Hematopoietic multipotent progenitor cell (in vitro differentiated cells): ENCODE measurements at regions not wholly inside any gene's neighbourhood (a gene's known extent, or its start where the extent isn't known, plus 50 kb on each side); places are given as distances from the start of the nearest gene placed in this dataset.

Experiments used
- DNase-seq, 3 donors: peaks; one replicate each; pipeline ENCODE4 v3.0.0-alpha.2; 2011 to 2015; ENCODE audit warnings: low read depth in 2 of 3, low spot score in 2 of 3

DNA sequence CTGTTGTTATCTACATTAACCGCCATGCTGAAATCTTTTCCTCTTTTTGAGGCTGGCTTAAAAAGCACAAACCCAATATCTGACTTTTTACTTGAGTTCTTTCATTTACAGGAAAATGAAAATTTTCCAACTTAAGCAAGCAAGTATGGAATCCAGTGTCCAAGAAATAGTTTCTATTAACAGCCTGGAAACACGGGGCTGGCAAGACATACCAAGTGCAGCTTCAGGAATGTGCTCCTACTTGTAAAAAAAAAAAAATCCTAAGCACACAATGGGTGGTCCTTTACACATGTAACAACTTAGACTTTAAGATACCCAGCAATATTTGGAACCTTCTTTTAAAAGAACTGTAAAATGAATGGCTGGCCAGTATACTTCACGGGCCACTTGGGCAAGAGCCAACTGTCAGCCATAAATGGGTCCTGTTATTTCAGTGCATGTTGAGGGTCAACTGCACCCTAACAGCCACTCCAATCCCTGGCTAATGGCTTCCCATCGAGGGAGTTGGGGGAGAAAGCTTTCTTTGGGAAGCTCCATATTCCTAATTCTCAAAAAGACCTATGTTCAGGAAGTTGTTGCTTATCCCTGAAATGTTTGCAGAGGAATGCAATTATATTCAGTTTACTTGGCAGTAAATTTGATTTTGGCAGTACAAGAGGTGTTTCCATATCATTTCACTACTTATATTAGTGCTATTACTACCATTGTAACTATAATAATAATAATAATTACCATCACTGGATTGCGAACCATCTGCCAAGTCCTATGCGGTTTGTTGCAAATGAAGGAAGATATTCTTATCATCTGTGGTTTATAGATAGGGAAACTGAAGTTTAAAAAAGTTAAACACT is 236.4 kb upstream of the TMEM72 start:
- no peak for DNase-seq

DNA sequence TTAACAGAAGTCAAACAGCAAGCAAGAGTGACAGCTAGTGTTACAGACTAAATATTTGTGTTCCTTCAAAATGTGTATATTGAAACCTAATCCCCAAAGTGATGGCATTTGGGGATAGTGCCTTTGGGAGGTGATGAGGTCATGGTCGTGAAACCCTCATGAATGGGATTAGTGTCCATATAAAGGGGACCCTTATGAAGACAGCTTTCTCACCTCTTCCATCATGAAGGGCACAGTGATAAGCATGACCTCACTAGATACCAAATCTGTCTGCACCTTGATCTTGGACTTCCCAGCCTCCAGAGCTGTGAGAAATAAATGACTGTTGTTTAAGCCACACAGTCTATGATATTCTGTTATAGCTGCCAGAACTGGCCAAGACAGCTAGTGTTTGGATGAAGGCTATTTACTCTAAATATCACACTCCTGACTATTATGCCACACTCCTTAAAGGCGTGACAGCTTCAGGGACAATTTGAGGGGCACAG is 235.7 kb upstream of the TMEM72 start:
- no peak for DNase-seq

DNA sequence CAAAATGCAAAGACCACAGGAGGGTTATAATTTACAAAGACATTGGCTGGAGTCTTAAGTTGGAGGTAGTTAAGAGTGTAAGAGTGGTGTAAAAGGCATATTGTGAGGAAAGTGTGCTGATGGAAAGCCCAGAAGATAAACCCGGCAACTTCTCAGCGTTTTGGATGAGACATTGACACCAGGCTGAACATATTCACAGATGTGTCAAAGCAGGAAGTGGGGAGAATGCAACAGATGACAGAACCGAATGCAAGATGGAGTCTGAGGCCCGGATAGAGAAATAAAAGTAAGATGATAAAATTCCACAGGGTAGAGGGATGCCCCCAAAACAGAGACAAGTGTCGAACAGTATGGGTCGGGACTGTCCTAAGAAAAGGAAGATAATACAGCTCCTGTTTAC is 230.4 kb upstream of the TMEM72 start:
- no peak for DNase-seq

DNA sequence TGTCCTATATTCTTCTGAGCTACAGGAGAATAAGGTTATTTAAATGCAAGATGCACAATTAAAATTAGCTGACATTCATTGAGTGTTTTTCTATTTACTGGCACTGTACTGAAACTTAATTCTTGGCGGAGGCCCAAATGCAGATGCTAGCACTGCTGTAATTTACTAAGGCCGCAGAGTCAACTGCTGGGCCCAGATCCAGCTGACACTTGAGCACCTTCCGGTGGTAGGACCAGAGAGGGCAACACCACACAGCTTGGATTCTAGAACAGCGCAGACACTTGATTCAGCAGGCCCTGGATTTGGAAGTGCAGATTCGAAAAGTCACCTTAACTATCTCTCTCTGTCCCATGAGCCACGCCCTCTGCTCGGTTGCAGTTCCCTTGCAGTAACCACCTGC is 228.6 kb upstream of the TMEM72 start:
- no peak for DNase-seq

DNA sequence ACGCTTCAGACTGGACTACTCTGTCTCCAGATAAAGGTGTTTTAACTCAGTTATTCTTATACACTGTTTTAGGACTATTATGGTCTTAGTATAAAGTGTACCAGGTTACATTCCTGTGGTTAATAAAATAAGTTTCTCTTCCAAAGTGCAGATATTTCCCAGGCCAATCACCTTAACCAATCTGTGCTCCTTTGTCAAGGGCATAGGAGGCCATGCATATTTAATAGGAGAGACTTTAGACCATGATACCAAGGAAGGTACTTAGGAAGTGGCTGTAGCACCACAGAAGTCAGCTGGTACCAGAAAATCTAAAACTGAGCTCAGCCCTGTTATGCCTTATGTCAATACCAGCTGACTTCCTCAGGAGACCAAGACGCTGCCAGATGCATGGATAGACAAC is 226.5 kb upstream of the TMEM72 start:
- DNase-seq: no peak

DNA sequence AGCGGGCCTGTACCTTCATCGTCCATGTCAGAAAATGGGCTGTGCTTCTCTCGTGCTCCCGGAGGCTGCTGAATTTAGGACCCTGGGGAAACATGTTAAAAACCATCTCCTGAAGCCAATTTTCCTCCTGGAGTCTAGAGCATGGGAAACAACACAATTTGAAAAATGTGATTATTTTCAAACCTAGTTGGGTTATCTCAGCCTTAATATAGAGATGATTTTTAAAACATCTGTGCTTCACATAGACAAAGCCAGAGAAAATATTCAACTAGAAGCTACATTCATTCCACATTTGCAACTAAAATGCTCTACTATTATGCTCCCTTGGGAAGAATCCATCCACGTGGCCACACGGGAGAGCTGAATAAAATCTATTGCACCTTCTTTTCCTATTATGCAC is 225.9 kb upstream of the TMEM72 start:
- no peak for DNase-seq

DNA sequence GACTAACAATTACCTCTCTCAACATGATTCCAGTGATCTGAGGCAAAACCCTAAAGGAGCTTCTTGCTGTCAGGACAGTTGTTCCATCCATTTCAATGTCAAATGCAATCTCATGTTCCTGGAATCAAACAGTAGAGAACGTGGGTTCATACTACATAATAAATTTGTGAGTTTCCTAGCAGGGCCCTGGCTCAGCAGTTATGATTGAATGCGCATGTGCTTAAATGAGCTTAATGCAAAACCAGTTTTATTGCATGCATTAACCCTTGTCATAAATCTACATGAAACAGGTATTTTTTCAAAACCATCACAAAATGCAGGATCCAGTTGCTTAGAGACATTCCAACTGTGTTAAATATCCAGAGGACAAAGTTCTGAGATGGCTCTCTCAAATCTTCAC is 225.4 kb upstream of the TMEM72 start:
- no peak for DNase-seq

DNA sequence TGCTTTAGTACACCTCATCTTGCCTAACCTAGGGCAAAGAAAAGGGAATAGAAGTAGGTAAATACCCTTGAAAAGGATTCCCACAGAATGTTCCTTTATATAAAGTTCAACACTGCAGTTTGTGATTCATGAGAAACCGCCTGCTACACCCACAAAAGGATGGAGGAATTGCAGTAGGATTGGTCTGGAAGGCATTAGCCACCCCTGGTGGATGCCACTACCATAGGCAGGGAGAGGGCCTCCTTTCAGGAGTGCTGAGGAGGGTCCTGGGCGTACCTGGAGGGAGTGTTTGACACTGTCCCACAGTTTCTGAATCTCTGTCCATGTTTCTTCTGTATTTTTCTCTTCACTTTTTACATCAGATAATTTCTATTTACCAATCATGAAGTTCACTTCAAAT is 221.8 kb upstream of the TMEM72 start:
- no peak for DNase-seq

DNA sequence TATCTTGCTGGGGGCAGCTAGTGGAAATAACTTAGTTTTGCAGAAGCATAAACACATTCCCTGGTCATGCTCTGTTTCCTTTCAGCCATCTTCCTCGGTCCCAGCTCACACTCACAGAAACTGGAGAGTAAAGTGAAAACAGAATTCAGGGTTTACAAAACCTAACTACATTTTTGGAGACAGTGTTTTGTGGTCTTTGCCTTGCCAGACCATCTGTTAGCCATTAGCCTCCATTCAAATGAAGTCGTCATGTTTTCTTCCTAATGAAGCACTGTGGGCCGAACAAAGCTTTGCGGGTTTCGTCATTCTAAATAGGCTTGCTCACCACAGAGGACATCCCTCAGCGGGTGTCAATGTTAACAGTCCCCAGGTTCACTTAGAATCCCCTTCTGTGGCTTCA is 214.6 kb upstream of the TMEM72 start:
- no peak for DNase-seq

DNA sequence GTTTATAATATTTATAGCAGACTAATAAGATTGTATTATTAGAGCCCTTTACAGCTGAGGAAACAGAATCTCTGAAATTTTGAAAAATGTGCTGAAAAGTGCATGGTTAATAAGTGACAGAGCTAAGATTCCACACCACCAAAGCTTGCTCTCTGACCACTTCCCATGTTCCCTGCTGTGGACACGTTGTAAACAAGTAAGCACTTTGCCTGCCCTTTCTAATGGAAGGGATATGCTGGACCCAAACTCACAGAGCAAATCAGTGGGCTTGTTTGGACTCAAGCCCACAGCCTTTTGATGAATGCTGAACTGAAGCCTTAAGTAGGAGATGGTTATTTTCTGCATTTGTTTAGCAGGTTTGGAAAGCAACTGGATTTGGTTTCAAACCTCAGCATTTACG is 214.0 kb upstream of the TMEM72 start:
- DNase-seq: no peak

DNA sequence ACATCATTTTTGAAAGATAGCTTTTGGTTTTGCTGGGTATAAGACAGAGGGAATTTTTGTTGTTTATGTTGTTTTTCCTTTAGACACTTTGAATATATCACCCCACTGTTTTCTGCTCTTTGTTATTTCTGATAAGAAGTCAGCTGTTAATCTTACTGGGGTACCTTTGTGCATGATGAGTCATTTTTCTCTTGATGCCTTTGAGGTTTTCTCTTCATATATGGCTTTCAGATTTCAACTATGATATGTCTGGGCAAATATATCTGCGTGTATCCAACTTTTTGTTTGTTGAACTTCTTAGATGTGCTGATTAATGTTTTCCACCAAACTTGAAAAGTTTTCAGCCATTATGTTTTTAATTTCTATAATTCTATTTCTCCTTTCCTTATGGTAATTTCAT is 208.6 kb upstream of the TMEM72 start:
- no peak for DNase-seq

DNA sequence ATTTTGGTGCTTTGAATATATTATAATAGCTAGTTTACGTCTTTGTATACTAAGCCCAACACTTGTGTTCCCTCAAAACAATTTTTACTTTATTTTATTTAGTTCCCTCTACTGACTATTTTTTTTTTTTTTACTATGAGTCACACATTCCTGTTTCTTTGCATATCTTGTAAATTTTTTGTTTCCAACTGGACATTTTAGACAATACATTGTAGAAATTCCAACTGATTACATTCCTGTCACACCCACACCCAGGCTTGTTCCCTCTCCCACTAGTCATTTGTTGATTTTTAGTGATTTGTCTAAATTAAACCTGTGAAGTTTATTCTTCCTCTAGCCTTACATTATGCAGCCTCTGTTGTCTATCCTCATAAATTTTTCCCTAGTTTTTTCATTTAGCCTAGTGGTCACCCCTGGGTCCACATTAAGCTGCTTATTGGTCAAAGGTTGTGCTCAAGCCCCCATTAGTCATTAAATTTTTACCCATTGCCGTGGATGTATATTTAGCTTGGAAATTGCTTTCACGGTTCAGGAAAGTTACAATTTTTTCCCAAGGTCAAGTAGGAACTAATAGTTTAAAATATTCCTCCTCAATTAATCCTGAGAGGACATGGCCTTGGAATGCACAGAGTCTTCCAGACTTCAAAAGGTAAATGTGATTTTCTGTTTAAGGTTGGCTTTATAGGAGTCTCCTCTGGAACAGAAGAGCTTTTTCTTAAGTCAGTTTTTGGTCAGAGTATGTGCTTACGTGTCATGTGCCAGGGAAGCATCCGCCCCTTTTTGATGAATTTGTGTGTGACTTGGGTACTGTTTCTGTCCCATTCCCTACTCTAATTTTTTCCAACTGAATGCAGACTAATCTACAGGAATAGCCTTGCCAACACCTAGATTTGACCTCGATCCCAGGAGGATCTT is 207.6 kb upstream of the TMEM72 start:
- DNase-seq: no peak

DNA sequence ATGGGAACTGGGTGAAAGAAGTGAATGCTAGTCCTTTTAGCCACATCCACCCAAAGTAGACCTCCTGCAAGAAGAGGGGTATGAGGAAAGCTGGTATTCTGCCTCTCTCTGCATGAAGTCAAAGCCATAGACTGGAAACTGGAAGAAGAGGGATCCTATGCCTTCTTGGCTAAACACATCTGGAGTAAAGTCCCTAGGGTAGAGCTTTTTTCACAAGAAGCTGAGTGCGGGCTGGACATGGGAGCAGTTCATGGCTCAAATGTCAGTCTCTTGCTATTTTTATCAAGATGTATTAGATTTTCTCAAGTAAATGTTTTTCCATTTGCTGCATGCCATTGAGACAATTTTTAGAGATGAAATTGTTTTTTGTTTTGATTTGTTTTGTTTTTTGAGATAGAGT is 206.5 kb upstream of the TMEM72 start:
- no peak for DNase-seq

DNA sequence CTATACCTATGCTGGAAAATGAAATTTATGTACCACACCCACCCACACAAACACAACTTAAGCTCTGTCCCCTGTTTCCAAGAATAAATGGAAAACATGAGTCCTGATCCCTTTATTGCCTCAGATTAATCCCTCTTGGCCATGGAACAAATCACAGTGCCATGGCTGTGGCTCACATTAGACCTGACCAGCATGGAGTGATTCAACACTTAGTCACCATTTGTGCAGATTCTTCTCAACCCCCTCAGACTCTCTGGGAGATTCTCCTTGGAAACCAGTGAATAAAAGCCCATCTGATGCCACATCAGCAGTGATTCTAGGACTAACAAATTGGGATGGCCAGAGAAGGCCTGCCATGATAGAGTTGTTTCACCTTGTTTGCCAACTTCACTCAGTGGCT is 204.4 kb upstream of the TMEM72 start:
- DNase-seq: no peak

DNA sequence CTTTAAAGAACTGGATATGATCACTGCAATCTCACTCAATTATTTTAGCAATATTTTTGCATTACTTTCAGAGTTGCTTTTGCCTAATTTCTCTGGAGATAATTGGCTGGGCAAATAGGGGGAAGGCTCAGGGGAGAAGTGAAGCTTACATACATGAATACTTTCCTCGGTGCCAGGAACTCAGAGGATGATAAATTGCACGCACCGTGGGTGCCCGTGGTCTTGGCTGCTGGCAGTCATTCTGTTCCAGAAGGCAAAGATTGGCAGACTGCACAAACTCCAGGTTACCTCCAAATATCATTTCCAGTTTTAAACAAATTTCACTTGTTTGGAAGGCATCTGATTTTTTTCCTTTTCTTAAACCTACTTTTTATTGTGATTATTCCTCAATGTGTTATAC is 197.8 kb upstream of the TMEM72 start:
- DNase-seq: no peak

DNA sequence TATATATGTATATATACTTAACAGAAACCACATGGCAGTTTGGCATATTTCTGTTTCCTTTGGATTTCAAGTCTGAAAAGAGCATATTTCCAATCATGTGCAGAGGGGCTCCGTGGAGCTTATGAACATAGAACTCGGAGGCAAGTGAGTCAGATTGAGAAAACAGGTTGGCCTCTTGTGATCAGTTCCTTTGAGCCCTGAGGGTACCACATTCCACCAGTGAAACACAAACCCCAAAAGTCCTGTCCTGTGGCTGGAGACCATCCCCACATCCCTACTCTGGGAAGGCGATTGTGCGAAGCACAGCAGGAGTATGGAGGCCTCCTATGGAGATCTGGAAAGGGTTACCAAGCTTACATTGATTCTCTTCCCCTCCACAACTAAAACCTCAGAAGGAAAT is 196.7 kb upstream of the TMEM72 start:
- DNase-seq: no peak

DNA sequence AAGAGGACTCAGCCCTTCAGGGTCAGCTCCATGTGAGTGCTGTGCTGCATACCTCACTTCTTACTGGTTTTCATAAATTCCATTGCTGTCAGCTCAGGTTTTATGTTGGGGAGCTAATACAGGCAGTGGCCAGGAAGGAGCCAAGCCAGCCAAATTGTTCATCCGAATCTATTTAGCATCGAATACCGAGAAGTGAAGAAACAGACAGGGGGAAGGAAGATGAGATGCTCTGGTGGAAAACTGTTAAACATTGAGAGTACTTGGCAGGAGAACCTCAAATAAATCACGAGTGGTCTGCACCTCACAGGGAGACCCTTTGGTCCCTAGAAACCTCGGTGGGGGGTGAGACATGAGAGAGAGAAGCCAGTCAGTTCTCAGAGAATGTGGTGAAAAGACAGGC is 196.0 kb upstream of the TMEM72 start:
- DNase-seq: no peak

DNA sequence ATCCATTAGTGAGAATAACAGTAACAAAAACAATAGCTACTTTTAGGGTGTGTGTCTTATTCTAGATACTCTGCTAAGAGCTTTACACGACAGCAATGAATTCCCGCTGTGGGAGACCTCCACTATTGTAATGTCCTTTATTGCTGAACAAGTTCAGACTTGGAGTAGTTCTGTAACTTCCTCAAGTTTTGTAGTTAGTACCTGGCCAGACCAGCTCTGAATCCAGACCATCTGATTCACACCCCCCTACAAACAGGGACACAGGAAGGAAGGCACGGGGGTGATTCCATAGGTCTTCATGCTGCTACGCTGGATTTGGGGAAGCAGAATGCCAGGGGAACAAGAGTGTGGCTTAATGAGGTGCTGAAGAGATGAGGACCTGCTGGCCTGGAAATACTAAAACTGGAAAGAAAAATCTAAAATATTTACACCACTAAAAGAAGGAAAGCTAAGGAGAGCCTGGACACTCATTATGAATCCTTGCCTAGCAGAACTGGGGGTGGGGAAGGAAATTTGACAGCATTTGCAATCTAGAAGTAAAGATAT is 194.6 kb upstream of the TMEM72 start:
- DNase-seq: no peak

DNA sequence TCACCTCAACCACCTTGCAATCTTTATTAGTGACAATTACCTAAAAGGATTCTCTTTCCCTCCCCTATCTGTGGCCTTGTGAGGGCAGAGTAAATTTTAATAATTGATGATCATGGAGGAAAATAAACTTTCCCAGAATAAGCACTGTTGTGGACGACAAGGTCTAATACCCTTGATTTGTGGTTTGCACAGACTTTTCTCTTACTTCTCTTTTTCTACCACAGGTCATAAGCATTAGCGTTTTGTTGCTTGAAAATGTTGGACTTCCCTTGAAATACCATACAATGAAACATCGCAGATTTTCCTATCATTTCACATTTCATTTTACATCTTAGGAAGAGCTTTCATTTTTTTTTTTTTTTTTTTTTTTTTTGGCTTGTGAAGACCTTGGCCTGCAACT is 188.1 kb upstream of the TMEM72 start:
- DNase-seq: peak in 1 of 3 donors; percentile 12

DNA sequence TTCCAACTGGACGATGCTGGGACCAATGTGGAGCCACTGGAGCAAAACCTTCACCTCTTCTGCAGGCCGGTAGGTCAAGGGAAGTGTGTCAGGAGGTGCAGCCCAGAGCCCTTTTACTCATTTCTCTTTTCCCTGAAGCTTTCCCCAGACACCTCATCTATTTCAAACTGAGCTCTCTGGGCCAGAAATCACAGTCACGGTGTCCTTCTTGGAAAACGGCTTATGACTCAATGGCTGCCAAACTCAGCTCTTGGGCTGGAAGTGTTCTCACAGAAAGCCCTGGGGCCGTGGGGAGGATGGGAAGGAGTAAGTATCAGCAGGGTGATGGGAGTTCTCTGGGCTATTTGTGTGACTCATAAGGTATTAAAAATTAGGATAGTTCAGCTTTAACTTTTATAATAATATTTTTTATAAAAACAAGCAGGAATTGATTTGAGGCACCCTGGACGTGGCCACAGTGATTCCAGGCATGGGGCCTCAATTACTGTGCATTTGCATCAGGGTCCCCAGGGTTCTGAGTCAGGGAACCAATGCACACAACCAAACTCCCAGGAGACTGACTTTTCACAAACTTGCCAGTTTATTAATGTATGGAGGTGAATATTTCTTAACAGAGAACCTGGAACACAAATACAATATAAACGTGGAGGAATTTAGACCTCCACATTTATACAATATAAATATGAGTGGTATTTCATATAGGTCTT is 187.4 kb upstream of the TMEM72 start:
- no peak for DNase-seq
